HG03060 (cell line): ENCODE measurements at regions not wholly inside any gene's neighbourhood (a gene's known extent, or its start where the extent isn't known, plus 50 kb on each side); places are given as distances from the start of the nearest gene placed in this dataset.
"Not testable (repeated sequence)": the region's sequence is repeated elsewhere in the genome, so short reads cannot be mapped to it uniquely, and the experiment has no call there.

Experiments used
- ATAC-seq: cut with Tn5 transposase; IDR thresholded peaks from one replicate; pipeline ENCODE4 v1.9.1; 2021; ENCODE audit warnings: low read depth, moderate number of reproducible peaks; ENCODE audit not compliant: unreplicated experiment

GRCh38 chr20:53734006-53734688 lies 140.5 kb upstream of the ZNF217 start:
- no peak for ATAC-seq

- ATAC-seq = no peak
Observed at GRCh38 chr20:53731595-53731994, 138.0 kb upstream of the ZNF217 start.

GRCh38 chr20:53728359-53728758 lies 134.7 kb upstream of the ZNF217 start:
- ATAC-seq = no peak

GRCh38 chr20:53727239-53727638 lies 133.6 kb upstream of the ZNF217 start:
- ATAC-seq = not testable (repeated sequence)

DNA sequence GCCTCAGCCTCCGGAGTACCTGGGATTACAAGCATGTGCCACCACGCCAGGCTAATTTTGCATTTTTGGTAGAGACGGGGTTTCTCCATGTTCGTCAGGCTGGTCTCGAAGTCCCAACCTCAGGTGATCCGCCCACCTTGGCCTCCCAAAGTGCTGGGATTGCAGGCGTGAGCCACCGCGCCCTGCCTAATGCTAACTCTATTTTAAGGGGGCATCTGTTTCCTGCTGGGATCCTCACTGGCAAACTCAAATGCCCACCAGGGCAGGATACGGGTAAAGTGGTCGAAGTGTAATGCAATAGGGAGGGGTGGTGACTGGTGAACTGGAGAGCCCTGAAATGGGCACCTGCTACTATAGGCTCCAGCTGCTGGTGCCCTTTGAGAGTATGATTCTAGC lies 131.9 kb upstream of the ZNF217 start:
- ATAC-seq = no peak

DNA sequence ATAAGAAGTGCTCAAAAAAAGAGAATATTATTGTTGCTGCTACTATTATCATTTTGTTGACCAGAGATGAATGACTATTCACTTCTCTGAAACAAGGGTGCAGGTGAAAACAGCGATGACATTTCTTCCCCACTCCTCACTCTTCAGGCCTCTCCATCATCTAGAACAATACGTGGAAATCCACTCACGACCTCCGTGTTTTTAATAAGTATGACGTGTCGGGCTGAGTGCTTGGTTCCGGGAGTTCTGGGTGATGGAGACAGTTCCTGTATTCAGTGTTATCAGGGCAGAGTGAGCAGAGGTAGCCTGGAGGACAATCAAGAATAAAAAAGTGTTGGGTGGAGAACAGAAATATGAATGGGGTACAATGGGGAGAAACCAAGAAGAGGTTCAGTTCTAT lies 130.0 kb upstream of the ZNF217 start:
- ATAC-seq = no peak

DNA sequence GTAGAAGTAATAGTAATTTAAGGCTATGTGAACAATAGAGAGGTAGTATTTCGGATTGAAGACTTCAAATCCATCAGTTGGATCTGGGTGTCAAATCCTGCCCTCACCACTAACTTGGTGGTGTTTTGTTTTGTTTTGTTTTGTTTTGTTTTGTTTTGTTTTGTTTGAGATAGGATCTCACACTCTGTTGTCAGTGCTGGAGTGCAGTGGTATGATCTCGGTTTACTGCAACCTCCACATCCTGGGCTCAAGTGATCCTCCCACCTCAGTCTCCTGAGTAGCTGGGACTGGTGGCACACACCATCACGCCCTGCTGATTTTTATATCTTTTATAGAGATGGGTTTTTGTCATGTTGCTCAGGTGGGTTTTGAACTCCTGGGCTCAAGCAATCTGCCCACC lies 129.4 kb upstream of the ZNF217 start:
- no peak for ATAC-seq

- ATAC-seq = no peak
Observed at GRCh38 chr20:53722515-53723036, 128.9 kb upstream of the ZNF217 start.

- ATAC-seq = not testable (repeated sequence)
Observed at GRCh38 chr20:53721445-53721963, 127.9 kb upstream of the ZNF217 start.

DNA sequence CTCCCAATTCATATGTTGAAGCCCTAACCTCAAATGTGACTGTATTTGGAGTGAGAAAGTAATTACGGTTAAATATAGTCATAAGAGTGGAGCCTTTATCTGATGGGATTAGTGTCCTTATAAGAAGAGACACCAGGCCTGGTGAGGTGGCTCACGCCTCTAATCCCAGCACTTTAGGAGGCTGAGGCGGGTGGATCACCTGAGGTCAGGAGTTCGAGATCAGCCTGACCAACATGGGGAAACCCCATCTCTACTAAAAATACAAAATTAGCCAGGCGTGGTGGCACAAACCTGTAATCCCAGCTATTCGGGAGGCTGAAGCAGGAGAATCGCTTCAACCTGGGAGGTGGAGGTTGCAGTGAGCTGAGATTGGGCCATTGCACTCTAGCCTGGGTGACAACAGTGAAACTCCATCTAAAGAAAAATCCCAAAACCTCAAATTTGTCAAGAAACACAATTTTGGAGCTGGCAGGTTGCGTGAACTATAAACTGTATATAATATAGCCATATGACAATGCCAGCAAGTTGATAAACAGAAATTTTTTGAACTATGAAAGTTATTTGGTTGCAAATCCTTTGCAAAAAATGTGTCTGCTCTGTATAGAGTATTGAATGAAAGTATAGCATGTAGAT lies 125.6 kb upstream of the ZNF217 start:
- not testable (repeated sequence) for ATAC-seq

- no peak for ATAC-seq
Observed at GRCh38 chr20:53718142-53719021, 124.7 kb upstream of the ZNF217 start.

- ATAC-seq = no peak
Observed at GRCh38 chr20:53716395-53716794, 122.8 kb upstream of the ZNF217 start.

DNA sequence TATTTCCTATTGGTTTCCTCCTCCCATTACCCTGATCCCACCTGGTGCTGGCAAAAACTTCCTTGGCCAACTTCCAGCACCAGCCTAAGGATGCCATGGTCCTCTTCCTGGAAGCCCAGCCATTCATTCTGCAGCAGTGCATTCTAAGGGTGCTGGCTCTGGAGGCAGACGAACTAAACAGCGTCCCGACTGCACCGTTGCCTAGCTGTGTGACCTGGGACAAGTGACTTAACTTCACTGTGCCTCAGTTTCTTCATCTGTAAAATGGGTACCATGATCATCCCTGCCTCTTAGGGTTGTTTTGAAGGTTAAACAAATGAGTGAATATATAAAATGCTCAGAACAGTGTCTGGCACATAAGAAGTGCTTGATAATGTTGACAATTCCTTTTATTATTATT lies 120.9 kb upstream of the ZNF217 start:
- ATAC-seq = no peak

DNA sequence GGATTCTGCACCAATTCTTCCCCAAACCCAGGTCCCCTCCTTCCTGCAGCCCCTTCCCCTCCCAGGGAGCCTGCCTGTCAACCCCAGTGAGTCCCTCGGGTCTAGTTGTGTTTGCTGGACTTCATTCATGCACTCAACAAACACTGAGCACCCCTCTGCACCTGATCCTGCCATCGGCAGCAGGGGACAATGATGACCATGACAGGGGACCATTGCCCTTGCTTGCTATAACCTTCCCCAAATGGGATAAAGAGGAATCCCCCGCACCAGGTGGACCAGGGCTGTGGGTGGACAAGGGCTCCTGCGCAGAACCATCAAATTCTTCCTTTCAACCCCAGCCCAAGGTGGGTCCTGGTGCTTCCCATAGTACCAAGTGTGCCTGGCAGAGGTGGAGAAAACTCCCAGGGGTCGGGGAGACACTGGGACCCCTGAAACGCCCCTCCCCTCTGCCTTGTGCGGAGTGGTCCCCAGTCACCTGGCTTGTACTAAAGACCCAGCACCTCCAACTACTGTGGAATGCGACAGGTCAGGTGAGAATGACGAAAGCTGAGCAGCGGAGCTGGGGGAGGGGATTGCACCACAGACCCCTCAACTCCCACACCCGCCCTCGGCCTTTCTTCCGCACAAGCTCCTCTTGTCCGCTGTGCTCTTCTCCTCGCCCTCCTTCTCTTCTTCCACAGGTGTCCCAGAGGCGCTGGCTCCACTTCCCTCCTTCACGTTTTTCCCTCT lies 119.9 kb upstream of the ZNF217 start:
- no peak for ATAC-seq

- no peak for ATAC-seq
Observed at GRCh38 chr20:53712212-53712977, 118.8 kb upstream of the ZNF217 start.

DNA sequence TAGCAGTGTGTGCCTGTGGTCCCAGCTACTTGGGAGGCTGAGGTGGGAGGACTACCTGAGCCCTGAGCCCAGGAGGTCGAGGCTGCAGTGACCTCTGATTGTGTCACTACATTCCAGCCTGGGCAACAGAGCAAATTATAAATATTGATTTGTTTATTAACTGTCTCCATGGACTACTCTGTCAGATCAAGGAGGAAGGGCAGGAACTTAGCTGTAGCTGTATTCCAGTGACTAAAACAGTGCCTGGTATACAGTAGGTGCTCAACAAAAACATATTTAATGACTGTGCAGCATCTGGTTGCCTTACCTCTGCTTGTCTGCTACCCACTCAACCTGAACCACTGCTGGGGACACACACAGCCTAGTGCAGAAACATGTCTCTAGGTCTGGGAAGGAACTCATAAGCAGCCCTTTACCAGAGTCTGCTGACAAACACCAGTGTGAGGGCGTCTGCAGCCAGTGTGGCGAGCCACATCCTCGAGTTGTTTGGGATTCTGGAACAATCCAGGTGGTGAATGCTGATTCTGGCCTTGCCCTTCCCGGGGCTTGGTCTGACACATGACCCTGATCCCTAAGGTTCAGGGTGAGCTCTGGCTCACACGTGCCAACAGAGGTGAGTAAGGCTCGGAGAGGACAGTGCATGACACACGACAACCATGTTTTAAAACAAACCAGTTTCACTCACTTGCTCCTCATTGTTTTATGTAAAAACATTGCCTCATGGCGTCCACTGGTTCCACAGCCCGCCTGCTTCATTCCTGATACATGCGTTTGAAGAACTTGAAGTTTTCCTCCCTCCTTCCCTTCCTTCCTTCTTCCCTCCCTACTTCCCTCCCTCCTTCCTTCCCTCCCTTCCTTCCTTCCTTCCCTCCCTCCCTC lies 117.9 kb upstream of the ZNF217 start:
- ATAC-seq = no peak

GRCh38 chr20:53708129-53708968 lies 114.7 kb upstream of the ZNF217 start:
- ATAC-seq = peak; percentile 33
